ENCODE measurements at regions not wholly inside any gene's neighbourhood (a gene's known extent, or its start where the extent isn't known, plus 50 kb on each side); places are given as distances from the start of the nearest gene placed in this dataset.
A peak's percentile ranks its signal among the peaks of the same experiment; 100 is the strongest.

DNA sequence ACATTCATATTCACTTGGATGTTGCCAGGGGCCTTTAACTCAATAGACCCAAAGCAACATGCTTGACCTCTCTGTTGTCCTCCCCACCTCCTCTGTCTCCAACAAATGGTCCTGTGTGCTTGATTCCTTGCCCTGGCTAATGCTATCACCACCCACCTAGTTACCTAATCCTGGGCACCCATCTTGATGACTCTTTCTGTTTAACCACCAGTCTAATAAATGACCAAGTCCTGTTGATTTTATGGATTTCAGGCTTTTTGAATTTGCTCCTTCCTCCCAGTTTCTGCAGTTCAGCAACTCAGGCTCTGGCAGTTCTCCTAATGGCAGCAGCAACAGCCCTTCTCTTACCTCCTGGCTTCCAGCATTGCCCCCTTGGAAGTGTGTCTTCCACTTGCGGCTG, 246.3 kb upstream of the KLF4 start:
- H3K4me2 ChIP-seq (replicated peaks; ENCODE audit: extremely low read depth, low read length, poor library complexity, severe bottlenecking) = no peak overlapping the region
- no peak overlapping the region for H3K27ac ChIP-seq (ENCODE audit: low read depth in 1 of 2, low read length in 2 of 2)
- H3K9me3 ChIP-seq (replicated peaks in 1 of 2; ENCODE audit: control insufficient read depth in 1 of 2, insufficient read depth in 1 of 2, low read length in 2 of 2) = no peaks in the 10 kb centered on the region
- Mint-ChIP-seq H3K4me1 (peaks cover 29% of the 10 kb centered on the region), H3K9me3 (no peaks in the 10 kb centered on the region), H3K36me3 (no peaks in the 10 kb centered on the region), H3K27ac (peak overlapping the region in 1 of 7 donors; percentile 31), H3K27me3 (ENCODE audit: low read depth in 3 of 3) (peaks cover 1 to 4% (median 2%) of the 10 kb centered on the region in 3 donors), H3K4me3 (no peak overlapping the region)
- H4K20me1 ChIP-seq (ENCODE audit: insufficient read depth, low read length) = no peaks in the 10 kb centered on the region
- H3K4me1 ChIP-seq (ENCODE audit: control insufficient read depth in 1 of 2, insufficient read depth in 2 of 2, low read length in 2 of 2) = peaks cover 14 to 17% of the 10 kb centered on the region in 2 donors
- WGBS (ENCODE audit: insufficient coverage) = 100% methylated on average over 1 of the region's 1 CpG
- TF ChIP-seq, protein P1, sequence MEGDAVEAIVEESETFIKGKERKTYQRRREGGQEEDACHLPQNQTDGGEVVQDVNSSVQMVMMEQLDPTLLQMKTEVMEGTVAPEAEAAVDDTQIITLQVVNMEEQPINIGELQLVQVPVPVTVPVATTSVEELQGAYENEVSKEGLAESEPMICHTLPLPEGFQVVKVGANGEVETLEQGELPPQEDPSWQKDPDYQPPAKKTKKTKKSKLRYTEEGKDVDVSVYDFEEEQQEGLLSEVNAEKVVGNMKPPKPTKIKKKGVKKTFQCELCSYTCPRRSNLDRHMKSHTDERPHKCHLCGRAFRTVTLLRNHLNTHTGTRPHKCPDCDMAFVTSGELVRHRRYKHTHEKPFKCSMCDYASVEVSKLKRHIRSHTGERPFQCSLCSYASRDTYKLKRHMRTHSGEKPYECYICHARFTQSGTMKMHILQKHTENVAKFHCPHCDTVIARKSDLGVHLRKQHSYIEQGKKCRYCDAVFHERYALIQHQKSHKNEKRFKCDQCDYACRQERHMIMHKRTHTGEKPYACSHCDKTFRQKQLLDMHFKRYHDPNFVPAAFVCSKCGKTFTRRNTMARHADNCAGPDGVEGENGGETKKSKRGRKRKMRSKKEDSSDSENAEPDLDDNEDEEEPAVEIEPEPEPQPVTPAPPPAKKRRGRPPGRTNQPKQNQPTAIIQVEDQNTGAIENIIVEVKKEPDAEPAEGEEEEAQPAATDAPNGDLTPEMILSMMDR (IDR thresholded peaks at IDR 0.05) = no peak
- H3K27me3 ChIP-seq (ENCODE audit: control insufficient read depth in 2 of 2, insufficient read depth in 2 of 2, low read length in 2 of 2) = no peaks in the 10 kb centered on the region
- H3K9ac ChIP-seq (ENCODE audit: insufficient read depth, low read length, poor library complexity, severe bottlenecking) = no peak overlapping the region
- H2AFZ ChIP-seq (ENCODE audit: insufficient read depth, low read depth, low read length, poor library complexity, severe bottlenecking) = no peak overlapping the region
- intact Hi-C loops (cut with micrococcal nuclease) = no loop called here
- no peaks in the 10 kb centered on the region for H3K36me3 ChIP-seq (replicated peaks in 1 of 2; ENCODE audit: control insufficient read depth in 1 of 2, insufficient read depth in 2 of 2, low read length in 2 of 2)
- DNase-seq = no peak
- H3K79me2 ChIP-seq (ENCODE audit: insufficient read depth, low read length) = no peaks in the 10 kb centered on the region
- H3K4me3 ChIP-seq (replicated peaks in 1 of 3; ENCODE audit: low read depth in 2 of 3, low read length in 3 of 3) = no peak overlapping the region

DNA sequence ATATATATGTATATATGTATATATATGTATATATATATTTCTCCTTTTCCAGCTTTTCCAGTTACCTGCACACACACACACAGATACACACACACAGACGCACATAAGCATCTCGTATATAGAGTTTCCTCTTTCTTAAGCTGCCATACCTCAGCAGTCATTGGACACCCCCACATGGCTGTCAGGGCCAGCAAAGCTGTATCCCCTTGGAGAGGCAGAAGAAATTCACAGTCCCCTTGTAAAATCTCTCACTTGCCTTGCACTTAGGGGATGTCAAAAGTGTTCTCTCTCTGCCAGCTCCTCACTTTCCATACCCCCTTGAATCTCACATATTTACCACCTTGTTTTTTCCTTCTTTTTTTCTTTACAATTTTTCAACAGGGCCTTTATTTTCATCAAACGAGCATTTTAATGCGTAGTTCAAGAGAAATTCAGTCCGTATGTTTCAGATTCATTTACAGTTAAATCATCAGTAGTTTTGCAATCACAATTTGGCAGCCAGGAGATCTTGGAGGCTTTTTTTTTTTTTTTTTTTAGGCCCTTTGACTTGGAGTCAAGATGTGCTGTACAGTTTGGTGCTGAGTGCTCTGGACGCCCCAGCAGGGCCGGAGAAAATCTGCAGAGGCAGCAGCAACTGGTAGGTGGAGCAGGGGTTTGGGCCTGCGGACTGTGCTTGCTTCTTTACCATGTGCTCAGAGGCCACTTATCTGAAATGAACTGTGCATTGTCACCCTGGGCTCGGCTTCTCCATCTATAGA, 244.9 kb upstream of the KLF4 start:
- H3K36me3 ChIP-seq (replicated peaks in 1 of 2; ENCODE audit: control insufficient read depth in 1 of 2, insufficient read depth in 2 of 2, low read length in 2 of 2) = no peaks in the 10 kb centered on the region
- peaks cover 1 to 2% (median 2%) of the 10 kb centered on the region in 3 donors for H3K27me3 Mint-ChIP-seq (ENCODE audit: low read depth in 3 of 3)
- H3K4me3 ChIP-seq (replicated peaks in 1 of 3; ENCODE audit: low read depth in 2 of 3, low read length in 3 of 3) = no peak overlapping the region
- no peak overlapping the region for H3K9ac ChIP-seq (ENCODE audit: insufficient read depth, low read length, poor library complexity, severe bottlenecking)
- H3K4me1 Mint-ChIP-seq = peaks cover 29% of the 10 kb centered on the region
- WGBS (ENCODE audit: insufficient coverage) = 56% methylated on average over 3 of the region's 9 CpGs
- no peak overlapping the region for H3K27ac ChIP-seq (ENCODE audit: low read depth in 1 of 2, low read length in 2 of 2)
- H4K20me1 ChIP-seq (ENCODE audit: insufficient read depth, low read length) = no peaks in the 10 kb centered on the region
- H3K9me3 Mint-ChIP-seq = no peaks in the 10 kb centered on the region
- intact Hi-C loops (cut with micrococcal nuclease) = no loop called here
- no peaks in the 10 kb centered on the region for H3K27me3 ChIP-seq (ENCODE audit: control insufficient read depth in 2 of 2, insufficient read depth in 2 of 2, low read length in 2 of 2)
- H3K36me3 Mint-ChIP-seq = no peaks in the 10 kb centered on the region
- H2AFZ ChIP-seq (ENCODE audit: insufficient read depth, low read depth, low read length, poor library complexity, severe bottlenecking) = no peak overlapping the region
- H3K4me2 ChIP-seq (replicated peaks; ENCODE audit: extremely low read depth, low read length, poor library complexity, severe bottlenecking) = no peak overlapping the region
- H3K79me2 ChIP-seq (ENCODE audit: insufficient read depth, low read length) = no peaks in the 10 kb centered on the region
- H3K9me3 ChIP-seq (replicated peaks in 1 of 2; ENCODE audit: control insufficient read depth in 1 of 2, insufficient read depth in 1 of 2, low read length in 2 of 2) = no peaks in the 10 kb centered on the region
- no peak for DNase-seq
- TF ChIP-seq, protein P1 (IDR thresholded peaks at IDR 0.05) = no peak
- peaks cover 14 to 17% of the 10 kb centered on the region in 2 donors for H3K4me1 ChIP-seq (ENCODE audit: control insufficient read depth in 1 of 2, insufficient read depth in 2 of 2, low read length in 2 of 2)
- H3K4me3 Mint-ChIP-seq = no peak overlapping the region
- H3K27ac Mint-ChIP-seq = no peak overlapping the region

Data from CD14-positive monocyte (primary cell).